GM13977 (cell line): ENCODE measurements at regions not wholly inside any gene's neighbourhood (a gene's known extent, or its start where the extent isn't known, plus 50 kb on each side); places are given as distances from the start of the nearest gene placed in this dataset.

Experiments used
- DNase-seq: peaks from one replicate; pipeline ENCODE4 v3.0.0; 2012; ENCODE audit warnings: low spot score
- CTCF ChIP-seq: IDR thresholded peaks from 2 replicates; pipeline ENCODE4 v1.5.1; 2012; ENCODE audit warnings: mild to moderate bottlenecking, control low read depth; ENCODE audit not compliant: insufficient read depth; ENCODE audit errors: extremely low read depth, missing control alignments
- in situ Hi-C: fragments of 300-500 bp; cut with MboI; formaldehyde crosslinking; loops from one replicate; pipeline ENCODE4 v1.12.0; 2022; ENCODE audit warnings: low sequenced_read_pairs, low pct_unique_long_range_greater_than_20kb, mixed read lengths, inconsistent platforms; ENCODE audit not compliant: unreplicated experiment

GRCh38 chr14:53331247-53331646 is 178.1 kb upstream of the DDHD1 start:
- in situ Hi-C loops, result no loop called here

GRCh38 chr14:53330441-53330840 is 177.3 kb upstream of the DDHD1 start:
- DNase-seq, result no peak
- no peak for TF ChIP-seq CTCF
- in situ Hi-C loops, result no loop called here

More at GRCh38 chr14:53331247-53331646, 178.1 kb upstream of the DDHD1 start:
- no peak for TF ChIP-seq CTCF
- no peak for DNase-seq

DNA sequence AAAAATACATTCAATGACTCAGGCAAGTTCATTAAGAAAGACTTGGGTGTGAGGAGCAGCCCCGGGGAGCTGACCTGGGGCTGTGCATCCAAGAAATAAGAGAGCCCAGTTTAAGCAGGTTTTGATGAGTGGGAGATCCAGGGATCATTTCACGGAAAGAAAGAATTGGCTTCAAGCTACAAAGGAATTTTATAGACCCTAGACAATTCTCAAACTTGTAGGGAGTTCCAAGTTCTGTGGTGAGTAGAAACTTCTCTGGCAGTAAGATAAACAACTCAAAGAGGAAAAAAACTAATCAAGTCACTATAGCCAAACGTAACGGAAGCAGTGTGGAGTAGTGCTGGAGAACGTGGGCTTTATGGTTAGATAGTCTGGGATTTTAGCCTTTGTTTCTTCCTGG is 175.7 kb upstream of the DDHD1 start:
- no peak for TF ChIP-seq CTCF
- DNase-seq, result no peak
- in situ Hi-C loops, result no loop called here

DNA sequence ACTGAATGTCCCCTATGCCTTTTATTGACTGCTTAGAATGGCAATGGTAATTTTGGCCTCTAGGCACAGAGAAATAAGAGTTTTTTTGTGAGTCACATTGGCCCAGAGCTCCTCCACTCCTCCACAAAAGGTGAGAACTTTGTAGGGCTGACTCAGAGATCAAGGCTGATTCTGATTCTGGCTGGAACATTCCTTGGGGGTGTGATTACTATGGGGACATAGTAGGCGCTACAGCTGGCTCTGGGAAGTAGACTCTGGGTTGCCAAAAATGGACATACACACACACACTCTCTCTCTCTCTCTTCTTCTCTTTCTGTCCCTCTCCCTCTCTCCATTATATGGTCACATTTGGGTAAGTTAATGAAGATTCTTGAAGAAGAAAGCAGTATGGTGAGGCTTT is 174.6 kb upstream of the DDHD1 start:
- in situ Hi-C loops, result no loop called here
- DNase-seq, result no peak
- no peak for TF ChIP-seq CTCF

DNA sequence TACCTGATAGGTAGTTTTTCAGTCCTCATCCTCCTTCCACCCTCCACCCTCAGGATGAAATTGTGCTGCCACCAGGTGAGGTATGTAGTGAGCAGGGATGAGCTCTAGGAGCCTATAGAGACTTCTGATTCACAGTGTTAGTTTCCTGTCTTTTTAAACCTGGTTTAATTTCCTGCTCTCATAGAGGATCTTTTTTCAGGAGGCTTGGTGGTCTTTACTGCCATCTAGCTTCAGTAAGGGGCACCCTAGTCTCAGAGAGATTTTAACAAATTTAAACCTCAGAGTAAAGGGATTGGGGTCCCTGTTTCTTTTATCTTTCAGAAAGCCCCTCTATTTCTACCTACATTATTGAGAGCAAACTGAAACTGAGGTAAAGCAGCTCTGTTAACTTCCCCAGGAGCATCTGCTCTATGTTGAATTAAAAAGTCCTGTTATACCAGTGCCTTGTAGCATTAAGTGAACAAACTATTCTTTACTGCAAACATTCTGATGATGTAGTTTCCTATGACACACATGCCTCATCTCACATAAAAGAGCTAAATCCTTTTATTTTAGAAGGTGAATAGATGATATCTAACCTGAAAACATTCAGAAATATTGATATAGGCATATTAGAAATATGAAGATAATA is 172.2 kb upstream of the DDHD1 start:
- in situ Hi-C loops, result no loop called here
- no peak for DNase-seq
- TF ChIP-seq CTCF, result peak; percentile 33

DNA sequence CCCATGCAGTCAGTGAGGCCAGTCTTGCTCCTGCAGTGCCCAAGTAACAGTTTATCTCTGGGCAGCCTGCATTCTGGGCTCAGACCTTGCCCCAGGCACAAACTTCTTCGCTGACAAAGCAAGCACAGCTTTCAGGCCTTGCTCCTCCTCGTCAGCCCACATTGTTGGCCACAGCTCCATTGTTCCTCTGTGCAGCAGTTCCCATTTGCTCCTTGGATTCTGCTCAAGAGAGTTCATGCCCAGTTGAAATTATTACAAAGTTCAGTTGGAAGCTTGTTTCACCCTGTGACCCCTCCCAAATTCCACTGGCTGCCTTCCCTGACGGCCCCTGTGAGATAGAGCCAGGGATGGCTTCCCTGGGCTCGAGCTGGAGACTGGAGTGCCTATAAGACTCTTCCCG is 163.4 kb upstream of the DDHD1 start:
- in situ Hi-C loops, result loop anchor here (10.0 kb wide), 1 partner anchor 492 kb away; no protein-coding TSS in a partner anchor
- DNase-seq, result no peak
- no peak for TF ChIP-seq CTCF
